OCI-LY3 (cell line): ENCODE measurements at regions not wholly inside any gene's neighbourhood (a gene's known extent, or its start where the extent isn't known, plus 50 kb on each side); places are given as distances from the start of the nearest gene placed in this dataset.
"Not testable (repeated sequence)": the region's sequence is repeated elsewhere in the genome, so short reads cannot be mapped to it uniquely, and the experiment has no call there.

ENCODE experiments used
- H2AFZ ChIP-seq: fragments of 200-600, 300-600 bp; shearing (Covaris generic); 2 replicates; pipeline ENCODE4 v1.6.0; 2014; ENCODE audit warnings: antibody characterized with exemption, low read depth, low read length
- H3K27ac ChIP-seq: fragments of 200-600, 300-600 bp; sonication (generic); 2 replicates; pipeline ENCODE4 v1.5.1; 2014; ENCODE audit warnings: mild to moderate bottlenecking, low read length, moderate library complexity, mixed read lengths
- H3K27me3 ChIP-seq: fragments of 200-600, 300-600 bp; sonication (generic); 2 replicates; pipeline ENCODE4 v1.6.1; 2014; ENCODE audit warnings: low read depth, low read length, mixed read lengths
- H3K36me3 ChIP-seq: fragments of 200-600, 300-600 bp; sonication (generic); replicated peaks from 2 replicates; pipeline ENCODE3; 2014; ENCODE audit warnings: low read depth, low read length, mixed read lengths
- H3K4me1 ChIP-seq: fragments of 300-600, 200-600 bp; sonication (generic); 2 replicates; pipeline ENCODE4 v1.6.1; 2014; ENCODE audit warnings: low read length, mixed read lengths
- H3K4me2 ChIP-seq: fragments of 200-600, 300-600 bp; sonication (generic); 2 replicates; pipeline ENCODE4 v1.6.1; 2014; ENCODE audit warnings: low read length, mixed read lengths
- H3K4me3 ChIP-seq: fragments of 300-600, 200-600 bp; sonication (generic); 2 replicates; pipeline ENCODE4 v1.5.1; 2014; ENCODE audit warnings: antibody characterized with exemption, mild to moderate bottlenecking, low read length, moderate library complexity
- H3K79me2 ChIP-seq: fragments of 300-600, 200-600 bp; shearing (Covaris generic); 2 replicates; pipeline ENCODE4 v1.6.1; 2014; ENCODE audit warnings: mild to moderate bottlenecking, low read length, mixed read lengths
- H3K9ac ChIP-seq: fragments of 300-600, 200-600 bp; shearing (Covaris generic); 2 replicates; pipeline ENCODE4 v1.6.0; 2014; ENCODE audit warnings: mild to moderate bottlenecking, low read length, moderate library complexity
- H3K9me3 ChIP-seq: fragments of 200-600, 300-600 bp; shearing (Covaris generic); 2 replicates; pipeline ENCODE4 v1.6.1; 2014; ENCODE audit warnings: low read length, mixed read lengths; ENCODE audit not compliant: insufficient read depth
- H4K20me1 ChIP-seq: fragments of 200-600, 300-600 bp; sonication (generic); 2 replicates; pipeline ENCODE4 v1.6.1; 2016; ENCODE audit warnings: low read length, mixed read lengths; ENCODE audit not compliant: insufficient read depth
- CTCF ChIP-seq: fragments of 200-600, 300-600 bp; sonication (generic); IDR thresholded peaks from 2 replicates; pipeline ENCODE4 v1.5.1; 2014; ENCODE audit warnings: antibody characterized with exemption, low read length, low read depth
- EZH2phosphoT487 ChIP-seq: fragments of 200-600 bp; shearing (Covaris generic); IDR thresholded peaks from 2 replicates; pipeline ENCODE4 v1.6.1; 2018; ENCODE audit warnings: antibody characterized with exemption, mixed run types, low read depth

GRCh38 chr5:103391659-103392058, 133.1 kb downstream of the MACIR start:
- H3K36me3 ChIP-seq, result no peaks in the 10 kb centered on the region
- H3K9ac ChIP-seq, result no peak overlapping the region
- H3K79me2 ChIP-seq, result no peaks in the 10 kb centered on the region
- no peaks in the 10 kb centered on the region for H4K20me1 ChIP-seq
- H3K4me1 ChIP-seq, result no peaks in the 10 kb centered on the region
- H3K9me3 ChIP-seq, result no peaks in the 10 kb centered on the region
- no peak overlapping the region for H3K27ac ChIP-seq
- H3K4me2 ChIP-seq, result no peak overlapping the region
- H2AFZ ChIP-seq, result no peak overlapping the region
- H3K27me3 ChIP-seq, result no peaks in the 10 kb centered on the region
- TF ChIP-seq EZH2phosphoT487 (no peak), CTCF (no peak)
- no peak overlapping the region for H3K4me3 ChIP-seq

GRCh38 chr5:103389846-103390245, 131.3 kb downstream of the MACIR start:
- H3K79me2 ChIP-seq, result no peaks in the 10 kb centered on the region
- H3K9ac ChIP-seq, result no peak overlapping the region
- H3K36me3 ChIP-seq, result no peaks in the 10 kb centered on the region
- no peaks in the 10 kb centered on the region for H3K27me3 ChIP-seq
- no peak overlapping the region for H3K4me2 ChIP-seq
- no peak overlapping the region for H2AFZ ChIP-seq
- H3K27ac ChIP-seq, result no peak overlapping the region
- H3K9me3 ChIP-seq, result no peaks in the 10 kb centered on the region
- no peaks in the 10 kb centered on the region for H3K4me1 ChIP-seq
- TF ChIP-seq EZH2phosphoT487 (no peak), CTCF (no peak)
- H4K20me1 ChIP-seq, result no peaks in the 10 kb centered on the region
- no peak overlapping the region for H3K4me3 ChIP-seq

GRCh38 chr5:103389357-103389756, 130.8 kb downstream of the MACIR start:
- no peak overlapping the region for H3K4me3 ChIP-seq
- TF ChIP-seq EZH2phosphoT487 (no peak), CTCF (no peak)
- H2AFZ ChIP-seq, result no peak overlapping the region

DNA sequence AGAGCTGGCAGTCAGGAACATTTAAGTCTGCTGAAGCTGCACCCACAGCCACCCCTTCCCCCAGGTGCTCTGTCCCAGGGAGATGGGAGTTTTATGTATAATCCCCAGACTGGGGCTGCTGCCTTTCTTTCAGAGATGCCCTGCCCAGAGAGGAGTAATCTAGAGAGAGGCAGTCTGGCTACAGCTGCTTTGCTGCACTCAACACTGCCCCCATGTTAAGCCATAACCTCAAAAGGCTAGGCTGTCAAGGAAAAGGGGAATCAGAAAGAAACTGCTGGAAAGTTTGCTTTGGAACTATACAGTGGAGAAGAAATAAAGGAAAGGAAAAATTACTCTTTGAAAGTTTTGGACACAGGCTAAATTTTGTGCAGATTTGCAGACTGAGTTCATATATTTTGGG, 127.2 kb downstream of the MACIR start:
- TF ChIP-seq EZH2phosphoT487 (no peak), CTCF (no peak)
- H3K36me3 ChIP-seq, result no peaks in the 10 kb centered on the region
- H2AFZ ChIP-seq, result no peak overlapping the region
- no peak overlapping the region for H3K27ac ChIP-seq
- no peak overlapping the region for H3K4me2 ChIP-seq
- H3K79me2 ChIP-seq, result no peaks in the 10 kb centered on the region
- no peaks in the 10 kb centered on the region for H3K27me3 ChIP-seq
- no peaks in the 10 kb centered on the region for H4K20me1 ChIP-seq
- no peaks in the 10 kb centered on the region for H3K4me1 ChIP-seq
- no peak overlapping the region for H3K9ac ChIP-seq
- no peak overlapping the region for H3K4me3 ChIP-seq
- no peaks in the 10 kb centered on the region for H3K9me3 ChIP-seq

More at GRCh38 chr5:103389357-103389756, 130.8 kb downstream of the MACIR start:
- Histone ChIP-seq H3K27ac (no peak overlapping the region), H3K4me2 (no peak overlapping the region), H3K79me2 (no peaks in the 10 kb centered on the region), H3K36me3 (no peaks in the 10 kb centered on the region), H4K20me1 (no peaks in the 10 kb centered on the region), H3K4me1 (no peaks in the 10 kb centered on the region), H3K9ac (no peak overlapping the region), H3K9me3 (no peaks in the 10 kb centered on the region), H3K27me3 (no peaks in the 10 kb centered on the region)

DNA sequence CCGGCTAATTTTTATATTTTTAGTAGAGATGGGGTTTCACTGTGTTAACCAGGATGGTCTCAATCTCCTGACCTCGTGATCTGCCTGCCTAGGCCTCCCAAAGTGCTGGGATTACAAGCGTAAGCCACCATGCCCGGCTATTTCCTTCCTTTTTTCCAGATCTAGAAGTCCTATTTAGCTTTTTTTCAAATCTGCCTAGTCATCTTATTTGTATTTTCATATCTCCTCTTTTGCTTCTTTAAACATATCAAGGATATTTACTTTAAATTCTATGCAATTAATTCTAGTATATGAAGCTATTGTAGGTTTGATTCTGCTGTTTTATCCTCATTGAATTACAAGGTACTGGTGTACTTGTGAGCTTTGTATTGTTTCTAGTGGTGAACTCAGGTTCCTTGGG, 119.1 kb downstream of the MACIR start:
- H3K4me1 ChIP-seq, H2AFZ ChIP-seq, H3K9me3 ChIP-seq, H3K27me3 ChIP-seq, H3K27ac ChIP-seq, H3K4me3 ChIP-seq, H3K4me2 ChIP-seq, H4K20me1 ChIP-seq, H3K9ac ChIP-seq, H3K79me2 ChIP-seq, H3K36me3 ChIP-seq: not testable (repeated sequence)
